PFSK-1 (cell line): ENCODE measurements at regions not wholly inside any gene's neighbourhood (a gene's known extent, or its start where the extent isn't known, plus 50 kb on each side); places are given as distances from the start of the nearest gene placed in this dataset.

Experiments
- FOXP2 ChIP-seq: optimal IDR thresholded peaks from 2 replicates; pipeline ENCODE3; 2011; ENCODE audit warnings: borderline replicate concordance, control low read depth, inconsistent platforms; ENCODE audit not compliant: insufficient read depth; ENCODE audit errors: extremely low read length, extremely low read depth
- POLR2AphosphoS5 ChIP-seq: IDR thresholded peaks from 2 replicates; pipeline ENCODE4 v1.6.1; 2012; ENCODE audit warnings: low read depth, mild to moderate bottlenecking, control low read depth, low read length, moderate library complexity
- SIN3A ChIP-seq: IDR thresholded peaks from 2 replicates; pipeline ENCODE4 v1.6.1; 2012; ENCODE audit warnings: mild to moderate bottlenecking, low read length, moderate library complexity, borderline replicate concordance; ENCODE audit not compliant: insufficient read depth
- TAF1 ChIP-seq: IDR thresholded peaks from 2 replicates; pipeline ENCODE4 v1.6.1; 2012; ENCODE audit warnings: low read length, control low read depth, borderline replicate concordance; ENCODE audit not compliant: insufficient read depth
- TF ChIP-seq, protein P1 (sequence below), 2 experiments: IDR thresholded peaks; 2 replicates each; pipeline versions ENCODE4 v1.6.1 to v1.8.0; 2011 to 2012; ENCODE audit warnings: low read depth in 2 of 2, low read length in 2 of 2, control low read depth in 1 of 2, inconsistent platforms in 1 of 2, mild to moderate bottlenecking in 1 of 2, moderate library complexity in 1 of 2; ENCODE audit not compliant: insufficient read depth in 1 of 2

DNA sequence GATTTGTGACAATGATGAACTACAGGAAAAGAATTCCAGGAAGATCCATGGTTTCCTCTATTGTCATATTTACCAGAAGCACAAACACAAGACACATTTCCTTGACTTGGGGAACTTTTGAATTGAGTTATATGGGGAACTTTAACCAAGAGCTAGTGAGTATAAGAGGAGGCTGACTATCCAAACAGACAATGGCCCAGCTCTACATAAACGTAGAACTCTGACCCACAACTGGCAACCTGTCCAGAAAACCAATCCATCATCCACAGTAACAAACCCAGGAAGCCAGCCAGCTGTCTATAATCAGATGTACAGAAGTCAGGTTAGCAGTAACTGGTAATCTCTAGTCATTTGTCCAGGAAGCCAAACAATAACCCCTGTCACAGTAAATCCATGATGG lies 167.0 kb upstream of the CPEB2 start:
- TF ChIP-seq FOXP2 (no peak), TAF1 (no peak), POLR2AphosphoS5 (no peak), SIN3A (no peak)
- TF ChIP-seq, protein P1, sequence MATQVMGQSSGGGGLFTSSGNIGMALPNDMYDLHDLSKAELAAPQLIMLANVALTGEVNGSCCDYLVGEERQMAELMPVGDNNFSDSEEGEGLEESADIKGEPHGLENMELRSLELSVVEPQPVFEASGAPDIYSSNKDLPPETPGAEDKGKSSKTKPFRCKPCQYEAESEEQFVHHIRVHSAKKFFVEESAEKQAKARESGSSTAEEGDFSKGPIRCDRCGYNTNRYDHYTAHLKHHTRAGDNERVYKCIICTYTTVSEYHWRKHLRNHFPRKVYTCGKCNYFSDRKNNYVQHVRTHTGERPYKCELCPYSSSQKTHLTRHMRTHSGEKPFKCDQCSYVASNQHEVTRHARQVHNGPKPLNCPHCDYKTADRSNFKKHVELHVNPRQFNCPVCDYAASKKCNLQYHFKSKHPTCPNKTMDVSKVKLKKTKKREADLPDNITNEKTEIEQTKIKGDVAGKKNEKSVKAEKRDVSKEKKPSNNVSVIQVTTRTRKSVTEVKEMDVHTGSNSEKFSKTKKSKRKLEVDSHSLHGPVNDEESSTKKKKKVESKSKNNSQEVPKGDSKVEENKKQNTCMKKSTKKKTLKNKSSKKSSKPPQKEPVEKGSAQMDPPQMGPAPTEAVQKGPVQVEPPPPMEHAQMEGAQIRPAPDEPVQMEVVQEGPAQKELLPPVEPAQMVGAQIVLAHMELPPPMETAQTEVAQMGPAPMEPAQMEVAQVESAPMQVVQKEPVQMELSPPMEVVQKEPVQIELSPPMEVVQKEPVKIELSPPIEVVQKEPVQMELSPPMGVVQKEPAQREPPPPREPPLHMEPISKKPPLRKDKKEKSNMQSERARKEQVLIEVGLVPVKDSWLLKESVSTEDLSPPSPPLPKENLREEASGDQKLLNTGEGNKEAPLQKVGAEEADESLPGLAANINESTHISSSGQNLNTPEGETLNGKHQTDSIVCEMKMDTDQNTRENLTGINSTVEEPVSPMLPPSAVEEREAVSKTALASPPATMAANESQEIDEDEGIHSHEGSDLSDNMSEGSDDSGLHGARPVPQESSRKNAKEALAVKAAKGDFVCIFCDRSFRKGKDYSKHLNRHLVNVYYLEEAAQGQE (IDR thresholded peaks at IDR 0.05; ENCODE audit: insufficient read depth in 1 of 2, low read depth in 2 of 2, low read length in 2 of 2): no peak

DNA sequence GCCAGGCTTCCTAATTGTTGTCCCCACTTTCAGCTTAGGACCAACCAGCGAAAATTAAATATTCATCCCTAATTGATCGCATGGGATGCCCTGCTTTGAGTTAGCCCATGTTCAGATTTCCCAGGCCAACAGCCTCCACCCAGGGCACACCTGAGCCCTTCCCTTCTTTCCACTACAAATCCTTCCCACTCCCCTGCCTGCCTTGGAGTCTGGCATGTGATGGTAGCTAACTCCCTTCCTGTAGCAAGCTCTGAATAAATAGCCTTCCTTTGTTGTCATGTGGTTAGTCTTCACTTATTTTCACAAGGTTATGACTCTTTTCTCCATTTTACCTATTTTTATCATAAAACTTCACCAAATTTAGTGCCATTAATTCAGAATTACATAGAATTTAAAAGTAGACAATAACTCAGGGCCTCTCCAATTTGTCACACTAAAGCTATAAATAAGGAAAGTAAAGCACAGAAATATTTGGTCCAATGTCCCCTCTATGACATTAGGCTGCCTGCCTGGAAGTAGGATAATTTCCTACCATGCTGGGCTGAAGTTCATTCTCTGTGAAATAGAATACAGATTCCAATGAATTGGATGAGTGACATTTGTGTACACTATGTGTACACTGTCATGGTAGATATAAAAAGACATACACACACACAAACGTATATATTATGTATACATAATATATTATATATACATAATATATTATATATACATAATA lies 166.4 kb upstream of the CPEB2 start:
- no peak for TF ChIP-seq FOXP2
- TF ChIP-seq, protein P1 (IDR thresholded peaks at IDR 0.05; ENCODE audit: insufficient read depth in 1 of 2, low read depth in 2 of 2, low read length in 2 of 2): no peak
- no peak for TF ChIP-seq TAF1
- no peak for TF ChIP-seq POLR2AphosphoS5
- no peak for TF ChIP-seq SIN3A

DNA sequence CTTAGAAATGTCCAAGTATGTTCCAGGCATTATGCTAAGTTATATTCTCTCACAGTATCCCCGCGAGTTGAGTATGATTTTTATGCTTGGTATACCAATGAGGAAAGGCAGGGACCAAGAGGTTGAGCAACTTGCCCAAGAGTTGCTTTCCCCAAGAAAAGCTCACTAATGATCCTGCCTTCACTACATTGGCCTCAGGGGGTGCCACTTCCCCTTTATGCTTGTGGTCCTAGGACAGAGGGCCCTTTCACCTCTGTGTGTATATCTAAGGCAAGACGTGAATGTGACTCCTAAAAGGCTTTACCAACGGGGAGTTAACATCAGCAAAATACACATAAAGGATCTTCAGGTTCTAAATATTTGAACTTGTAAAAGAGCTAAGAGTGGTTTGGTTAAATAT lies 164.4 kb upstream of the CPEB2 start:
- TF ChIP-seq, protein P1 (IDR thresholded peaks at IDR 0.05; ENCODE audit: insufficient read depth in 1 of 2, low read depth in 2 of 2, low read length in 2 of 2): no peak

DNA sequence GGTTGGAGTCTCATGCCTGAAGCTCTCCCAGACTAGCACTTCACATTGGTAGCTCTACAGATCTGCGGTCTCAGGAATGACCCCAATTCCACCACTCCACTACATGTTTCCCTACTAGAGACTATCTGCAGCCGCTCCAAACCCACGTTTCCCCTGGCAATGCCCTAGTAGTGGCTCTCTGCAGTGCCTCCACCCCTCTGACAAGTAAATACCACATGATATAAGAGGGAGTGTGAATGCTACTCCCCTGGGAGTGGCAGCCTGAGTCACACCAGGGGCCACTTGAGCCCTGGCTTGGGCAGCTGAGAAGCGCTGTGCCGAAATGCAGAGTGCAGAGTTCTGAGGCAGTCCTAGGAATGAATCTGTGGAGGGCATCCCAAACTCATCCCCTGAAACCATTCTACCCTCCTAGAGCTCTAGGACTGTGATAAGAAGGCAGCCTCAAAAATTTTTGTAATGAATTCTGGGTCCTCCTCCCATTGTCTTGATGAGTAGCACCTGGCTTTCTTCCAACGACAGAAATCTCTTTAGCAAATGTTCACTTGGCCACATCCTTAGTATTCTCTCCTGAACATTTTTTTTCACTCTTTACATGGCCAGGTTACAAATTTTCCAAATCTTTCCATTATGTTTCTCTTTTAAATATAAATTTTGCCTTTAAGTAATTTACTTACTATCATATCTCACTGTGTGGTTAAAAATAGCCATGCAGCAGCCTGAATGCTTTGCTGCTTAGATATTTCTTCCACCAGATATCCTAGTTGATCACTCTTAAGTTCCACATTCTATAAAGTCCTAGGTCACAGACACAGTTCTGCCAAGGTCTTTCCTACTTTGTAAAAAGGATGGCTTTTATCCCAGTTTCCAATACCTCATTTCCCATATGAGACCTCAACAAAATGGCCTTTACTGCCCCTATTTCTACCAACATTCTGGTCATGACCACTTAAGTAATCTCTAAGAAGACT lies 160.2 kb upstream of the CPEB2 start:
- TF ChIP-seq SIN3A (no peak), TAF1 (no peak), FOXP2 (no peak), POLR2AphosphoS5 (no peak)
- TF ChIP-seq, protein P1 (IDR thresholded peaks at IDR 0.05; ENCODE audit: insufficient read depth in 1 of 2, low read depth in 2 of 2, low read length in 2 of 2): no peak
